Non-pigmented ciliary epithelial cell (primary cell): ENCODE measurements at regions not wholly inside any gene's neighbourhood (a gene's known extent, or its start where the extent isn't known, plus 50 kb on each side); places are given as distances from the start of the nearest gene placed in this dataset.

Source experiments
- DNase-seq: peaks from one replicate; pipeline ENCODE4 v3.0.0-alpha.2; 2010; ENCODE audit warnings: low read depth

- DNase-seq, result no peak
Observed at GRCh38 chr12:63228853-63229252, 77.9 kb upstream of the AVPR1A start.

GRCh38 chr12:63226792-63227463 lies 75.9 kb upstream of the AVPR1A start:
- DNase-seq, result no peak

DNA sequence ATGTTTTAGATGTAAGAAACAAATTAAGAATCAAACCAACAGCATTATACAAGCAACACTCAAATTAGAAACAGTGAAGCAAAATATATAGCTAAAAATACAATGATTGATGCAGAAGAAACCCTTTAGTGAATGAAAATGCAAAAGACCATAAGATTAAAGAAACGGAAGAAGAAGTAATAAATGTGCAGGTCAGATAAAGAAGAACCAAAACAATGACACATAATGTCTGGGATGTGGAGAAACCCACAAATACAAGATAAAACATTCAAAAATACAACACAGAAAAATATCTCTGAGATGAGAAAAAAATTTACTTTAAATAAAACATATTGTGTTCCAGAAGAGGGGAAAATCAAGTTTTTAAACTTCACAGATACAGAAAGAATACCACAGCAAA lies 73.4 kb upstream of the AVPR1A start:
- DNase-seq, result no peak

GRCh38 chr12:63223128-63223527 lies 72.1 kb upstream of the AVPR1A start:
- no peak for DNase-seq

DNA sequence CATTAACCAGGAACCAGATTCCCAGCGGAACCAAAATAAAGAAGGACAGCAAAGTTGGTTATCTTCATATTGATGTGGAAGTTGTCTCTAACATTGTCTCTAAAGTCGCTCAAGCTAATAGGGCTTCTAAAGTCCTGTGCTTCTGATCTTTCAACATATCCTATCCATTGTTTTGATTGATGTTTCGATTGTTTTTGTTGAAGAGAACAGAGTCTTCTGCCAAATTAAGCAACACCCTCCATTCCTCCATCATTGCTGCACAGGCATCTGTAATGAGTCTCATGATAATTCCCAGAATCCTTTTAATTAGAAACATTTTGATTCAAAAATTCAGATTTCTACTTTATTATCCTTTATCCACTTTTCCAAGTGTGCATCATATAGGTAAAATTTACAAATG lies 71.6 kb upstream of the AVPR1A start:
- DNase-seq, result no peak

DNA sequence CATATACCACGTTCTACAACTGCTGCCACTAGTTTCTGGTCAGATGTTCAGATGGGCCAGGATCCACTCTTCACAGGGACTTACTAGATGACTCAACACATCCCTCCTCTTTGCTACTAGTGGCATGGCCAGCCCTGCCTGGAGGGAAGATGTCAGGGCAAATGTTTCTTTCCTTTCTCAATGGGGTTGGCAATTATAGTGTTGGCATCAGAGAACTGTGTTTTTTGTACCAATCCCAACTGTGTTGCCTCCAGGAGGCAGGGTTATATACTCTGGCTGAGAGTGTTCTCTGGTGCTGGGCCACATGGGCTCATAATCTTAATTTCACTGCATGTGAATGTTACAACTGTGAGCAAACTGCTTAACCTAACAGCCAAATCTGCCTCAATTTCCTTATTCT lies 69.9 kb upstream of the AVPR1A start:
- no peak for DNase-seq

DNA sequence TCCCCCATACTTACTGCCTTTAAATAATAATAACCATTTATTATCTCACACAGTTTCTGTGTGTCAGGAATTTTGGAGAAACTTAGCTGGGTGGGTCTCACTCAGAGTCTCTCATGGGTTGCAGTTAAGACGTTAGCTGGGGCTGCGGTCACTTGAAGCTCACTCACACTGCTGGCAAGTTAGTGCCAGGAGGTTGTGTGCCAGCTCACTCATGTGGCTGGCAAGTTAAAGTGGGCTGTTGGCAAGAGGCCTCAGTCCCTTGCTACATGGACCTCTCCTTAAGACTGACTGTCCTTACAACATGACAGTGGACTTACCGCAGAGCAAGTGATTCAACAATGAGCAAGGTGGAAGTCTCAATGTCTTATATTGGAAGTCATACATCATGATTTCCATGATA lies 61.3 kb upstream of the AVPR1A start:
- no peak for DNase-seq

DNA sequence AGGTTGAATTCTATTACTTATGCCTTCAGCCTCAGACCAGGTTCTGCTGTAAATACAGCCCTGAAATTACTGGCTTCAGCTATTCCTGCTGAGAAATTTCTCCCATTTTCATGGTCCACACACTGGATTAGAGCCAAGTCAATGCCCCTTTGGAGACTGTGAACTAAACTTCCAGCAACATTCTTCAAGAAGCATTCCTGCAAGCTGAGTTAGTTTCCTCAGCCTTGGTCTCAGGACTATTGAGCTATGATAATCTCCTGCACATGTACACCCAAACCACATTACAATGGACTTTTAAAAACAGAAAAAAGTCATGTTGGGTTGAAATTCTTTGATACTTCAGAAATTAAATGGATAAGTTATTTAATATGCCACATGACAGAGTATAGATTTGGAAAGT lies 58.0 kb upstream of the AVPR1A start:
- peak; percentile 31 for DNase-seq

- DNase-seq, result peak; percentile 9
Observed at GRCh38 chr12:63206909-63207308, 55.9 kb upstream of the AVPR1A start.

DNA sequence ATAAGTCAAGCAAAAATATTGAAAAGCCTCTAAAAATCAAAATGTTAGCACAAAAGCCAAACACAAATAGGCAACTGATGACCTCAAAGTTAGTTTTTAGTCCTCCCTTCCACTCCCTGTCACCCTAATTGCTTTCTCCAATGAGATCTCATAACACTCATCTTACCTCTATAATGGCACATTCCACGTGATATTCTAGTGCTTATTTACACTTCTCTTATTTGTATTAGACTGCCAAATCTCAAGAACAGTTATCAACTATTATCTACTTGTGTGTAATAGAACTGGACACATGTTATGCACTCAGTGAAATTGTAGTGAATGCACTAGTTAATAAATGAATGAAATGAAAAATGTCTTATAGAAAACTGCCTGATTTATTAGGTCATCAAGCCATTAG lies 55.5 kb upstream of the AVPR1A start:
- DNase-seq, result no peak
